ENCODE measurements at regions not wholly inside any gene's neighbourhood (a gene's known extent, or its start where the extent isn't known, plus 50 kb on each side); places are given as distances from the start of the nearest gene placed in this dataset.

DNA sequence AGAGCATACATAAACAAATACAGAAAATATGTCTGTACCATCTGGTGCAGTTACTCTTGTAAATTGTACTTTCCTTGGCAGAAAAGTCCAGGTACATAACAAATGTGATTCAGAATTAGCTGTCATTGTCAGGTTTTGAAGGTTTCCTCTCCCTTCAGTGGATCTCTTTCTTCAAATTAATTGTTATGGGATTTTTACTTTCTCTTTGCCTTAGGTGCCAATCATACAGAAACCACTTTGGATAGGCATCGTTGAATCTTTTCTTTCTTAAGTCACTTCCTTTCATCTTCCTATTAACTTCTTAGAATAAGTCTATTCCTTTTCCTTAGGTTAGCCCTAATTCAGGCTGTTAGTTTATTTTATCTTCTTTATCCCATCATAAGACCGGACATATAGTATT is 1992.1 kb upstream of the IGFBP7 start:
- WGBS, 5 donors, result 77 to 92% (median 79%) methylated on average over 2 of the region's 2 CpGs
- Histone ChIP-seq H3K36me3 (no peaks in the 10 kb centered on the region), H3K9me3 (no peaks in the 10 kb centered on the region), H3K4me1 (no peaks in the 10 kb centered on the region), H3K4me3 (no peak overlapping the region), H3K27me3 (no peaks in the 10 kb centered on the region), H3K27ac (no peak overlapping the region)
- TF ChIP-seq POLR2AphosphoS5 (IDR thresholded peaks at IDR 0.05) (no peak), EP300 (IDR thresholded peaks at IDR 0.05) (no peak), CTCF (IDR thresholded peaks at IDR 0.05) (no peak), POLR2A (IDR thresholded peaks at IDR 0.05) (no peak)
- DNase-seq, result no peak
- intact Hi-C loops (cut with DNase I; ENCODE audit: low total_unique reads), result no loop called here

- Histone ChIP-seq H3K4me3 (no peak overlapping the region), H3K27ac (no peak overlapping the region), H3K9me3 (no peaks in the 10 kb centered on the region), H3K36me3 (no peaks in the 10 kb centered on the region), H3K27me3 (no peaks in the 10 kb centered on the region), H3K4me1 (no peaks in the 10 kb centered on the region)
- 56 to 72% (median 69%) methylated on average over 4 of the region's 4 CpGs for WGBS, 5 donors
- TF ChIP-seq EP300 (IDR thresholded peaks at IDR 0.05) (no peak), CTCF (IDR thresholded peaks at IDR 0.05) (no peak), POLR2AphosphoS5 (IDR thresholded peaks at IDR 0.05) (no peak), POLR2A (IDR thresholded peaks at IDR 0.05) (no peak)
- intact Hi-C loops (cut with DNase I; ENCODE audit: low total_unique reads), result no loop called here
- no peak for DNase-seq
These were observed 2010.2 kb upstream of the IGFBP7 start for GRCh38 chr4:59120287-59120814.

- Histone ChIP-seq H3K4me3 (no peak overlapping the region), H3K9me3 (no peaks in the 10 kb centered on the region), H3K36me3 (no peaks in the 10 kb centered on the region), H3K4me1 (no peaks in the 10 kb centered on the region), H3K27ac (no peak overlapping the region), H3K27me3 (no peaks in the 10 kb centered on the region)
- no peak for TF ChIP-seq POLR2A (IDR thresholded peaks at IDR 0.05)
- TF ChIP-seq EP300 (IDR thresholded peaks at IDR 0.05), result no peak
- no peak for TF ChIP-seq POLR2AphosphoS5 (IDR thresholded peaks at IDR 0.05)
- TF ChIP-seq CTCF (IDR thresholded peaks at IDR 0.05), result no peak
- 41 to 43% (median 43%) methylated on average over 2 of the region's 2 CpGs for WGBS, 5 donors
- intact Hi-C loops (cut with DNase I; ENCODE audit: low total_unique reads), result no loop called here
- no peak for DNase-seq
These were observed 2012.4 kb upstream of the IGFBP7 start for GRCh38 chr4:59122626-59123025.

GRCh38 chr4:59126159-59126558 is 2016.0 kb upstream of the IGFBP7 start:
- intact Hi-C loops (cut with DNase I; ENCODE audit: low total_unique reads), result no loop called here
- H3K36me3 ChIP-seq, result no peaks in the 10 kb centered on the region
- H3K4me1 ChIP-seq, result no peaks in the 10 kb centered on the region
- TF ChIP-seq POLR2AphosphoS5 (IDR thresholded peaks at IDR 0.05) (no peak), POLR2A (IDR thresholded peaks at IDR 0.05) (no peak), CTCF (IDR thresholded peaks at IDR 0.05) (no peak), EP300 (IDR thresholded peaks at IDR 0.05) (no peak)
- H3K27ac ChIP-seq, result no peak overlapping the region
- no peak overlapping the region for H3K4me3 ChIP-seq
- 83 to 89% (median 86%) methylated on average over 4 of the region's 4 CpGs for WGBS, 5 donors
- no peaks in the 10 kb centered on the region for H3K27me3 ChIP-seq
- no peak for DNase-seq
- H3K9me3 ChIP-seq, result no peaks in the 10 kb centered on the region
